ENCODE measurements at regions not wholly inside any gene's neighbourhood (a gene's known extent, or its start where the extent isn't known, plus 50 kb on each side); places are given as distances from the start of the nearest gene placed in this dataset.

DNA sequence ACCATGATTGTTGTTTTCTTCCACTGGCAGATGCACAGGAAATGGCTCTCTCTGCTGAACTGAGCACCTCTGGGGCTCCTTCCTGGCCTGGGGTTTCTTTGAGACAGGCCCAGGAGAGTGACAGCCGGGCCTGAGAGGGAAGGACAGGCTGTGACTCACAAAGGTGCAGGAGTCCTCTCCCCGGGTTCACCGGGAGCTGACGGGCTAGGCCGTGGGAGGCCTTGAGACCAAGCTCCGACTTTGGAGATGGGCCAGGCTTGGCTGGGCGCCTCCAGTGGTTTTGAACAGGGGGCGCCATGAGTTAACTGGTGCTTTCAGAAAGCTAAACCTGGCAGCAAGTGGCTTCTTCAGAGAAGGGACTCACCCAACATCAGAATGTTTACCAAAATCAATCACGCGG, 143.4 kb downstream of the URI1 start:
- H3K27ac Mint-ChIP-seq = no peak overlapping the region
- no peak for TF ChIP-seq CTCF (IDR thresholded peaks at IDR 0.05; ENCODE audit: unreplicated experiment)
- H3K27me3 Mint-ChIP-seq (ENCODE audit: low read depth) = peaks cover 2% of the 10 kb centered on the region
- no peak overlapping the region for H3K4me3 Mint-ChIP-seq
- H3K36me3 Mint-ChIP-seq = no peaks in the 10 kb centered on the region
- peaks cover 14% of the 10 kb centered on the region for H3K4me1 Mint-ChIP-seq
- H3K9me3 Mint-ChIP-seq = peaks cover 3% of the 10 kb centered on the region
- no peak for DNase-seq (ENCODE audit: low spot score in 2 of 2, unreplicated experiment in 2 of 2)

- no peak for TF ChIP-seq CTCF (IDR thresholded peaks at IDR 0.05; ENCODE audit: unreplicated experiment)
- peaks cover 2% of the 10 kb centered on the region for H3K27me3 Mint-ChIP-seq (ENCODE audit: low read depth)
- no peak overlapping the region for H3K4me3 Mint-ChIP-seq
- peaks cover 14% of the 10 kb centered on the region for H3K4me1 Mint-ChIP-seq
- no peaks in the 10 kb centered on the region for H3K36me3 Mint-ChIP-seq
- no peak overlapping the region for H3K27ac Mint-ChIP-seq
- H3K9me3 Mint-ChIP-seq = no peaks in the 10 kb centered on the region
- DNase-seq (ENCODE audit: low spot score in 2 of 2, unreplicated experiment in 2 of 2) = no peak
These were observed 144.2 kb downstream of the URI1 start for GRCh38 chr19:30086220-30086619.

DNA sequence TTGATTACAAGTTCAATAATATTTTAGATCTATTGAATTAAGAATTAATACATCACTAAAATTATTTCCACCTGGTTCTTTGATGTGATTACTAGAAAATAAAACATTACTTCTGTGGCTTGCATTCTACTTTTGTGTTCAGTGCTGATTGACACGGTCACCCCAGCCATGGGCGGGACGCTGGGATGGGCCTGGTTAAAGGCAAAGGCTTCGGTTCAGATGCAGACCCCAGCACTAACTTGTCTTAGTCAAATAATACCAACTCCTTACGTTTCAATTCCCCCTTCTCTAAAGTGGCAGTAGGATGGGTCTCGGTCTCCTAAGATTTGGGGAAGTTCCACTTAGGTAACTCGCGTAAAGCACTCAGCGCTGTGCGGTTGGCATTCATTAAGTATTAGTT, 144.9 kb downstream of the URI1 start:
- peaks cover 14% of the 10 kb centered on the region for H3K4me1 Mint-ChIP-seq
- H3K36me3 Mint-ChIP-seq = no peaks in the 10 kb centered on the region
- no peak overlapping the region for H3K4me3 Mint-ChIP-seq
- no peak overlapping the region for H3K27ac Mint-ChIP-seq
- H3K9me3 Mint-ChIP-seq = no peaks in the 10 kb centered on the region
- H3K27me3 Mint-ChIP-seq (ENCODE audit: low read depth) = peaks cover 2% of the 10 kb centered on the region
- DNase-seq (ENCODE audit: low spot score in 2 of 2, unreplicated experiment in 2 of 2) = no peak
- no peak for TF ChIP-seq CTCF (IDR thresholded peaks at IDR 0.05; ENCODE audit: unreplicated experiment)

- no peaks in the 10 kb centered on the region for H3K9me3 Mint-ChIP-seq
- peaks cover 2% of the 10 kb centered on the region for H3K27me3 Mint-ChIP-seq (ENCODE audit: low read depth)
- H3K4me1 Mint-ChIP-seq = peaks cover 14% of the 10 kb centered on the region
- no peak for DNase-seq (ENCODE audit: low spot score in 2 of 2, unreplicated experiment in 2 of 2)
- no peaks in the 10 kb centered on the region for H3K36me3 Mint-ChIP-seq
- no peak for TF ChIP-seq CTCF (IDR thresholded peaks at IDR 0.05; ENCODE audit: unreplicated experiment)
- no peak overlapping the region for H3K27ac Mint-ChIP-seq
- H3K4me3 Mint-ChIP-seq = no peak overlapping the region
These were observed 145.5 kb downstream of the URI1 start for GRCh38 chr19:30087381-30088138.

DNA sequence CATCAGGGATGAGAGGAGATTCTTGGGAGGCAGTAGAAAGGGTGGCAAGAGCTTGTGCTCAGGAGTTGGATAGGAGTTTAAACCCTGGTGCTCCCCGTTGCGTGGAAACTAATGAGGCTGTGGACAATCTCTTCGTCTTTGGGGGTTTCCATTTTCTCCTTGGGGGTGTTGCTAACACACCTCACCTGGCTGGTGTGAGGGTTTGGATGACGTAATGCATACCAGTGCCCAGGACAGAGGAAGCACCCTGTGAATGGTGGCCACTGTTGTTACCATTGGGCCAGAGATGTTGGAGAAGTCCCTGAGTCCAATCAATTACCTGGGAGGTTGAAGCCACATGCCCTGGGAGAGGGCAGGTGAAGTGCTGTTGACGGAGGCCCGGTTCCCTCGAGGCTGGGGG, 146.5 kb downstream of the URI1 start:
- Mint-ChIP-seq H3K27me3 (ENCODE audit: low read depth) (peaks cover 2% of the 10 kb centered on the region), H3K36me3 (no peaks in the 10 kb centered on the region), H3K4me1 (peaks cover 10% of the 10 kb centered on the region), H3K4me3 (no peak overlapping the region), H3K9me3 (no peaks in the 10 kb centered on the region), H3K27ac (no peak overlapping the region)
- no peak for TF ChIP-seq CTCF (IDR thresholded peaks at IDR 0.05; ENCODE audit: unreplicated experiment)
- DNase-seq (ENCODE audit: low spot score in 2 of 2, unreplicated experiment in 2 of 2) = no peak

All from mesothelial cell of epicardium (in vitro differentiated cells).